ENCODE measurements at regions not wholly inside any gene's neighbourhood (a gene's known extent, or its start where the extent isn't known, plus 50 kb on each side); places are given as distances from the start of the nearest gene placed in this dataset.

- in situ Hi-C loops (cut with HindIII; ENCODE audit: low pct_unique_long_range_greater_than_20kb, low sequenced_read_pairs), result no loop called here
- DNase-seq (ENCODE audit: low read depth, low spot score), result no peak
Observed at GRCh38 chr2:221001381-221001801, 570.7 kb downstream of the EPHA4 start.

- in situ Hi-C loops (cut with HindIII; ENCODE audit: low pct_unique_long_range_greater_than_20kb, low sequenced_read_pairs), result no loop called here
- no peak for DNase-seq (ENCODE audit: low read depth, low spot score)
Observed at GRCh38 chr2:221002101-221002685, 569.9 kb downstream of the EPHA4 start.

GRCh38 chr2:221005338-221005737 lies 566.8 kb downstream of the EPHA4 start:
- in situ Hi-C loops (cut with HindIII; ENCODE audit: low pct_unique_long_range_greater_than_20kb, low sequenced_read_pairs), result no loop called here
- DNase-seq (ENCODE audit: low read depth, low spot score), result peak; percentile 40

GRCh38 chr2:221006084-221006483 lies 566.0 kb downstream of the EPHA4 start:
- no peak for DNase-seq (ENCODE audit: low read depth, low spot score)
- in situ Hi-C loops (cut with HindIII; ENCODE audit: low pct_unique_long_range_greater_than_20kb, low sequenced_read_pairs), result no loop called here

- DNase-seq (ENCODE audit: low read depth, low spot score), result no peak
- in situ Hi-C loops (cut with HindIII; ENCODE audit: low pct_unique_long_range_greater_than_20kb, low sequenced_read_pairs), result no loop called here
Observed at GRCh38 chr2:221016551-221016950, 555.6 kb downstream of the EPHA4 start.

- in situ Hi-C loops (cut with HindIII; ENCODE audit: low pct_unique_long_range_greater_than_20kb, low sequenced_read_pairs), result no loop called here
- no peak for DNase-seq (ENCODE audit: low read depth, low spot score)
Observed at GRCh38 chr2:221018262-221018661, 553.8 kb downstream of the EPHA4 start.

- in situ Hi-C loops (cut with HindIII; ENCODE audit: low pct_unique_long_range_greater_than_20kb, low sequenced_read_pairs), result no loop called here
- DNase-seq (ENCODE audit: low read depth, low spot score), result no peak
Observed at GRCh38 chr2:221019668-221020067, 552.4 kb downstream of the EPHA4 start.

GRCh38 chr2:221022554-221022953 lies 549.5 kb downstream of the EPHA4 start:
- no peak for DNase-seq (ENCODE audit: low read depth, low spot score)
- in situ Hi-C loops (cut with HindIII; ENCODE audit: low pct_unique_long_range_greater_than_20kb, low sequenced_read_pairs), result no loop called here

GRCh38 chr2:221025398-221025797 lies 546.7 kb downstream of the EPHA4 start:
- in situ Hi-C loops (cut with HindIII; ENCODE audit: low pct_unique_long_range_greater_than_20kb, low sequenced_read_pairs), result no loop called here
- no peak for DNase-seq (ENCODE audit: low read depth, low spot score)

GRCh38 chr2:221034026-221034701 lies 537.9 kb downstream of the EPHA4 start:
- in situ Hi-C loops (cut with HindIII; ENCODE audit: low pct_unique_long_range_greater_than_20kb, low sequenced_read_pairs), result no loop called here
- DNase-seq (ENCODE audit: low read depth, low spot score), result no peak

GRCh38 chr2:221034973-221035372 lies 537.1 kb downstream of the EPHA4 start:
- in situ Hi-C loops (cut with HindIII; ENCODE audit: low pct_unique_long_range_greater_than_20kb, low sequenced_read_pairs), result no loop called here
- DNase-seq (ENCODE audit: low read depth, low spot score), result no peak

GRCh38 chr2:221042926-221043325 lies 529.2 kb downstream of the EPHA4 start:
- DNase-seq (ENCODE audit: low read depth, low spot score), result no peak
- in situ Hi-C loops (cut with HindIII; ENCODE audit: low pct_unique_long_range_greater_than_20kb, low sequenced_read_pairs), result no loop called here

GRCh38 chr2:221044781-221045180 lies 527.3 kb downstream of the EPHA4 start:
- DNase-seq (ENCODE audit: low read depth, low spot score), result no peak
- in situ Hi-C loops (cut with HindIII; ENCODE audit: low pct_unique_long_range_greater_than_20kb, low sequenced_read_pairs), result no loop called here

GRCh38 chr2:221050020-221050795 lies 521.9 kb downstream of the EPHA4 start:
- no peak for DNase-seq (ENCODE audit: low read depth, low spot score)
- in situ Hi-C loops (cut with HindIII; ENCODE audit: low pct_unique_long_range_greater_than_20kb, low sequenced_read_pairs), result no loop called here

GRCh38 chr2:221051162-221051561 lies 520.9 kb downstream of the EPHA4 start:
- in situ Hi-C loops (cut with HindIII; ENCODE audit: low pct_unique_long_range_greater_than_20kb, low sequenced_read_pairs), result no loop called here
- no peak for DNase-seq (ENCODE audit: low read depth, low spot score)

GRCh38 chr2:221060376-221060775 lies 511.7 kb downstream of the EPHA4 start:
- DNase-seq (ENCODE audit: low read depth, low spot score), result no peak
- in situ Hi-C loops (cut with HindIII; ENCODE audit: low pct_unique_long_range_greater_than_20kb, low sequenced_read_pairs), result no loop called here

- in situ Hi-C loops (cut with HindIII; ENCODE audit: low pct_unique_long_range_greater_than_20kb, low sequenced_read_pairs), result no loop called here
- DNase-seq (ENCODE audit: low read depth, low spot score), result no peak
Observed at GRCh38 chr2:221063568-221063967, 508.5 kb downstream of the EPHA4 start.

- DNase-seq (ENCODE audit: low read depth, low spot score), result no peak
- in situ Hi-C loops (cut with HindIII; ENCODE audit: low pct_unique_long_range_greater_than_20kb, low sequenced_read_pairs), result no loop called here
Observed at GRCh38 chr2:221064058-221064854, 507.8 kb downstream of the EPHA4 start.
